Suppressor macrophage treated with lipopolysaccharide for 4 hours (primary cell): ENCODE measurements at regions not wholly inside any gene's neighbourhood (a gene's known extent, or its start where the extent isn't known, plus 50 kb on each side); places are given as distances from the start of the nearest gene placed in this dataset.
"Not testable (repeated sequence)": the region's sequence is repeated elsewhere in the genome, so short reads cannot be mapped to it uniquely, and the experiment has no call there.

Experiments
- DNase-seq: peaks from one replicate; pipeline ENCODE4 v3.0.0-alpha.2; 2020

GRCh38 chr9:67635067-67635466 is 223.7 kb upstream of the ANKRD20A1 start:
- DNase-seq, result not testable (repeated sequence)

GRCh38 chr9:67611900-67612299 is 246.8 kb upstream of the ANKRD20A1 start:
- DNase-seq, result not testable (repeated sequence)

- not testable (repeated sequence) for DNase-seq
Observed at GRCh38 chr9:67609872-67610271, 248.9 kb upstream of the ANKRD20A1 start.

DNA sequence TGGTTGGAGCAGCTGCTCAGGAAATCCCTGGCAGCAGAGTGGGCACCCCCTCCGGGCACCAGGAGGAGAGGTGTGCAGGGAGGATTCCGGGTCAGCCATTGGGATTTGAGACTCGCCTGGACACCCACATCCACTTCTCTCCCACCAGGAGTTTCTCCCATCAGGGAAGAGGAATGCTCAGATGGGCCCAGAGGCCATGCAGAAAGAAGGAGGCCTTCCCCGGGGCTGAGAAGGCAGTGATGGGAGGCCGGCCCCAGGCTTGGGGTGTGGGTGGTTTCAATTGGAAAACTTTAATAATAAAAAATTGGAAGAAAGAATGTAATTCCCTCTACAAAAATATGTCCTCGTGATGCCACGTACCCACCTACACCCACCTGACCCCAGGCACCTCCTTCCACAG is 249.3 kb upstream of the ANKRD20A1 start:
- not testable (repeated sequence) for DNase-seq

DNA sequence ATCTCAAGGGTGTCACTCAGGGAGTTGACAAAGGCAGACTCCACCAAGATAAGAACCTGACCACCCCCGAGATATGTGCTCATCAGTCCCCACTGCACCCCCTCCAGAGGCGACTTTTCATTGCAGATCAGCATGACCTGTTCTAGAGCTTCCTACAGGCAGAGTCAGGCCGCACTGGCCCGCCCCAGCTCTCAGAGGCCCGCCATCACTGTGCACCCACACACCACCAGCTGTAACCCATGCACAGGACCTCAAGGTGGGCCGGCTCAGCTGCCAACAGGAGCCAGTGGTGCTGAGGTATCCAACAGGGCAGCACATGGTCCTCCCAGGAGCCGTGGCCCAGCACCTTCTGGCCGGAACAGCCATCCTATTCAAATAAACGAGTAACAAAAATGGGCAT is 253.6 kb upstream of the ANKRD20A1 start:
- not testable (repeated sequence) for DNase-seq

DNA sequence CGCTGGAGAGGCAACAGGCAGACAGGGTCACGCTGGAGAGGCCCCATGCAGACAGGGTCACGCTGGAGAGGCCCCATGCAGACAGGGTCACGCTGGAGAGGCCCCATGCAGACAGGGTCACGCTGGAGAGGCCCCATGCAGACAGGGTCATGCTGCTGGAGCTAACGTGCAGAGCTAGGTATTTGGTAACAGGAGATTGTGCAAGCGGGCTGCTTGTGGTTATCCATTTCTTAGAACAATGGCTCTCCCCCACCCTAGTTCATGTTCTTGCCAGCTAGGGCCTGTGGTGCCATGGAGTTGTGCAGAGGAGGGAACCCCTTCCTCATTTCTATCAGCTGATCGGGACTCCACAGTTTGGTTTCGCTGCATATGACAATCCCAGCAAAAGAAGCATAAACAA is 255.1 kb upstream of the ANKRD20A1 start:
- DNase-seq, result not testable (repeated sequence)

DNA sequence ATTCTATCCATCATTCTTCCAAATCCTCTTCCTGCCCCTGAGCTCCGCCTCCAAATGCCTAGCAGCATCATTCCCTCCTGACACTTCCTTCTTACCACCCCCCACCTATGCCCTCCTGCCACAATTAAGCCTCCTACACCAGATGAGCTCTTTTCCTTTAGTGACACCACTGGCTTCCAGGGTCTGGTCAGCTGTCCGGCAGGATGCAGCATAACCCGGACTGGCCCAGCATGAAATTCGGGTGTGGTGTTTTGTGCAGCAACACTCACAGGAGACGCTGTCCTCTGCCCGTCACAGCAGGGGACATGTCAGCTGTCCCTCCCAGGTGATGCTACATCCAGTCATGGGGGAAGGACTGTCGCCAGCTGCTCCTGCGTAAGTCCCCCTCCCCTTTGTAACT is 266.3 kb upstream of the ANKRD20A1 start:
- not testable (repeated sequence) for DNase-seq

DNA sequence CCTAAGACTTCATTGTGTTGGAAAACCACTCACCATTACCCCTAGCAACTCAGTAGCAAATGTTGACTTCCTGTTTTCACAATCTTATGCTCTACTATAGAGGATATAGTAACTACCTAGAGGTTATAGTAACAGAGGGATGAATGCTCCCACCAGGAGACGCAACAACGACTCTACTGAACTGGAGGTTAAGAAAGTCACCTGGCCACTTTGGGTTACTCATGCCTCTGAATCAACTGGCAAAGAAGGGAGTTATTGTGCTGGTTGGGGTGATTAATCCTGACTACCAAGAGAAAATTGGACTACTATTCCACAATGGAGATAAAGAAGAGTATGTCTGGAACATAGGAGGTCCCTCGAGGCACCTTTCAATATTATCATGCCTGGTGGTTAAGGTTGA is 302.9 kb upstream of the ANKRD20A1 start:
- DNase-seq, result not testable (repeated sequence)

DNA sequence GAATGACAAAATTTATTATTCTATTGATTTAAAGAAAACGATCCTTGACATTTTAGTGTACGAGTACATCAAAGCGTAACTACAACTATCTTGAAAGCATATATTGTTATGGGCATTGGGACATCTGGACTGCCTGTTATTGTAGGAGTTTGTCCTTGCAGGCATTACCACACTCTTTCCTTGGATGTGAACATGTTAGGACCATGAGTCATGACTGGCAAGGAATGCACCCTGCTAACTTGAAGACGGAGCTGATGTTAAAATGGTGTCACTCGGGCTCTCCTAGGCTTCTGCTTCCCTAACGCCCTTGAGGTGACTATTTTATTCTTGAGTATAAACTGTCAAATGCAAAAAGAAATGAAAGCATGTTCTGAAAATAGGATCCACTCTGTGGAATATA is 308.7 kb upstream of the ANKRD20A1 start:
- DNase-seq, result not testable (repeated sequence)

GRCh38 chr9:67529834-67530233 is 328.9 kb upstream of the ANKRD20A1 start:
- DNase-seq, result not testable (repeated sequence)

DNA sequence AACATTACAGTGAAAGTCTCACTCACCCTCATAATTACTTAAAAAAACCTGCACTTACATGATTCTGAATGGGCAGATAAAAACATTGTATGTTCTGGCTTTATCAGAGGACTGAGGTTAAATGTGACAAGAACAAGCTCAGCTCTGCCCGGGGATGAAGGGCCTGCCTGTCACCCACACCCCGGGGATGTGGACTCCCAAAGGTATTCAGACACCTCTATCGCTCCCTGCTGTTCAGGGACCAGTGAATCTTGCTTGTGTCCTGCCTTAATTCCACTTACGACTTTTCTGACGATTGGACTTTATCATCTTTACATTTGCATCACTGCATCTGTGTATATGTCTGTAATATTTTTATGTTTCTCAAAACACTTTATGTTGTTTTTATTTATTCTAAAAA is 341.8 kb upstream of the ANKRD20A1 start:
- not testable (repeated sequence) for DNase-seq

DNA sequence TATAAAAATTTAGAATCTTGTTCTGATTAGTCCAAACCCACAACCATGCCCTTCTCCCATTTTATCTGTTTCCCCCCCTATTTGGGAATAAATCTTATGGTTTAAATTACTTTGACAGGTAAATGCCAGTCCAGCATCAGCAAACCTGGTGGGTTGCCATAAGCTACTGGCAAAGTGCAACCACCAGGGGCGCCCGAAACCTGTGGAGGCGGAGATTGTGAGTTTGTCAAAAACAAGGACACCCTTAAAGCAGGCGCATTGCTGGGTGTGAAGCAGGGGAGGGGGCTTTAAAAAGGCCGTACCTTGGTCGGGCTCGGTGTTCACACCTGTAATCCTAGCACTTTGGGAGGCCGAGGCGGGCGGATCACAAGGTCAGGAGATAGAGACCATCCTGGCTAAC is 344.1 kb upstream of the ANKRD20A1 start:
- DNase-seq, result not testable (repeated sequence)

DNA sequence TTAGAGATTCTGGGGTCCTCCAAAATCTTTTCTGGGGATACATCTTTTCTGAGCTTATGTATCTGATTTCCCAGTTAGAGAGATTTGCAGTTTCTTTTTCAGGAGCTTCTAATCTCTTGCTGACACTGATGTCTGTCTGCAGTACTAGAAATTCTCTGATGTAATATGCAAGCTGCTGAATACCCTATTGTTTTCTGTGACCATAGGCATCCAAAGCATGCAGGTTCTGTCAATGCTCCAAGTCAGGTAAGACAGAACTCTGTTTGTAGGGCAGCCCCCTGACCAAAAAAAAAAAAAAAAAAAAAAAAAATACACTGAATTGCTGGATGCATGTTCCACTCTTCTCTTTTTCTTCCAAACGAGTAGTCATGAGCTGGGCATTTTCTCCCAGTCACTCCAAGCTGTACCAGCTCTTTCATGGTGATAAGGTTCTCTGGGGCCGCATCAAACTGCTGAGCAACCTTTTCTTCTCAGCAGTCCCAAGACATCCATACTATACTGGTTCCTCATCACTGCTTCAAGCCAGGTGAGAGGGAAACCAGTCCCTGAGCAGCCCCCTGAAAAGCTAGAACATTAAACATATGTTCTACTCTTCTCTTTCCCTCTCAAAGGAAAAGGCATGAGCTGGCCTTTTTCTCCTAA is 354.9 kb upstream of the ANKRD20A1 start:
- DNase-seq, result not testable (repeated sequence)

GRCh38 chr9:67492028-67492427 is 366.7 kb upstream of the ANKRD20A1 start:
- not testable (repeated sequence) for DNase-seq

DNA sequence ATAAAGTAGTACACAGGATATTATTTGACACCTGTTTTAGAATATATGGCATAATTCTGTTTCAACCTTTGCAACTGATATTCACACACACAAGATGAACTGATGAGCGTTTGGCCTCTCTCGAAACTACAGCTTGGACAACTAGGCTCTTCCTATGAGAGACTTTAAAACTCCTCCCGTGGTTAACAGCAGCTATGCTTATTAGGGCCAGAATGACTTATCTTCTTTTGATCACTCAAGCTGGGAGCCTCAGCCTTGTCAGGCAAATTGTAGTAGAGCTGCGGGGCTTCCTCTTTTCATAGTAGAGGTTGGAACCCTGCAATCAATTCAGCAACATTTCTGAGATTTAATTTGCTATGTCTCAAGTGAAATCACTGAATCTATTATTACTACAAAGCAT is 381.3 kb upstream of the ANKRD20A1 start:
- not testable (repeated sequence) for DNase-seq

DNA sequence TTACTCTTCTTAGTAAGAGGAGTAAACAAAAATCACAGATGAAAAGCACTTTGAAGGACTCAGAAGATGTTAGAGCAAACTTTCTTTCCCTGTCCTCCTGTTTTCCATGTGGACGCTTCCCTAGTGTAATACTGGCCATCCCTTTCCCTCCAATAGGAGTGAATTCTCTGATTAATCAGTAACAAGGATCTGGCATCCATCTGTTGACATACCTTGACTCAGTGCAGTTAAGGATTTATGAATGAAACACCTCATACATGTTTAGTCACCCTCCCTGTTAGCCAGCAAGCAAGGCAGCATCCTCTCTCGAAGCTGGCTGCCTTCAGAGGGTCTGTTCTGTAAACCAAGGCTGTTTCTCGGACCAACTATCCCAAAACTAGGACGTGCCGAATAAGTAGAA is 388.0 kb upstream of the ANKRD20A1 start:
- not testable (repeated sequence) for DNase-seq

GRCh38 chr9:67468326-67468725 is 390.4 kb upstream of the ANKRD20A1 start:
- not testable (repeated sequence) for DNase-seq

DNA sequence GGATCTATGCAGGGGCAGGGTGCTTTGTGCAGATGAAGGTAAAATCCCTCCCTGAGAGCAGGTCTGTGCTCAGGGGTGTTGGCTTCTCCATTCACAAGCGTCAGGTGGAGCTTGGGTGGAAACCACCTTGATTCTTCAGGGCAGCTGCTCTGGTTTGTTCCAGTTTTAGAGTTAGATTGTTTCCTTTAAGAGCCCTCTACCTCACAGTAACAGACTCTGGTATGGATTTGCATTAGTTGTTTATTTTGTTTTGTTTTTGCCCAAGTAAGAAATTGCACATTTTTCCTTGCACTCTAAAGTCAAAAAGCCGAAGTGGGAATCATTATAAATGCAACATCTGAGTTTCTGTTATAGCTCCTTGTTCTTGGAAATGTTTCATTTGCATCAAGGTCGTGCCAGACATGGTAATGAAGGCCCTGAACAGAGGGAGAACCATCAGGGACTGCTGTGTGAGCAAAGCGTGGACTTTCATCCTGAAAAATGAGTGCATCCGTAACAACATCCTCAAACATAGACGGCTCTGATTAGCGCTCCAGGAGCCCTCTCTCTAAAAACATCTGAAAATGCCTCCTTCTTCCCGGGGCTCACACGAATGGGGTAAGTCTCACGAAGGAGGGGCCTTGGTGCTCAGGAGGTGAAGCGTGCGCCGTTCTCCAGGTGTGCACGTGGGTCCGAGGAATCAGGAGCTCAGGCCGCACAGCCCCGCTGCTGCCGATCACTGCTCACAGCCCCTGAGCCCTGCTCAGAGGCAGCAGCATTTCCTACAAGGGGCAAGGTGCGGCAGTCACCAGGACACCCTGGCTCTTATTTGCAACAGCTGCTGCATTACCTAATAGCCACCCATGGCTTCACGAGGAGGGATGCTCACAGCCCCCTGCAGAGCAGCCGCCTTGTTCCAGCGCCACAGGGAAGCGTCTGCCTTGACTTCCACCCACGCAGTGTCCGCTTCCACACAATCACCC is 396.7 kb upstream of the ANKRD20A1 start:
- DNase-seq, result not testable (repeated sequence)

DNA sequence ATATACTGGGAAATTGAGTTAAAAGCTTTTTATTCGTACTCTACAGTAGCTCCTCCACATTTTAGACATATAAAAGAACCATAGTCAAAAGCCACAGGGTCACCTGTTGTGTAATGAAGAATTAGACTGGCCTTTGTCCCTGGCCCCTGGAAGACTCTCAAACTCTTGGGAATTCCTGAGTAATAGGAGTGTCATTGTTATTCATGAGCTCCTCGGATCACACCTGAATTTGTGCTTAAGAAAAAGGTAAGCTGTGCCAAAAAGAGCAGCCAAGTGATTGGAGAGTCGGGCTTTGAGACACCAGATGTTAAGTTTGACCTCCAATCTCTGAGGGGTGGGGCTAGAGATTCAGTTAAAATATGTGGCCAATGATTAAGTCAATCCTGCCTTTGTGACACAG is 405.8 kb upstream of the ANKRD20A1 start:
- not testable (repeated sequence) for DNase-seq

DNA sequence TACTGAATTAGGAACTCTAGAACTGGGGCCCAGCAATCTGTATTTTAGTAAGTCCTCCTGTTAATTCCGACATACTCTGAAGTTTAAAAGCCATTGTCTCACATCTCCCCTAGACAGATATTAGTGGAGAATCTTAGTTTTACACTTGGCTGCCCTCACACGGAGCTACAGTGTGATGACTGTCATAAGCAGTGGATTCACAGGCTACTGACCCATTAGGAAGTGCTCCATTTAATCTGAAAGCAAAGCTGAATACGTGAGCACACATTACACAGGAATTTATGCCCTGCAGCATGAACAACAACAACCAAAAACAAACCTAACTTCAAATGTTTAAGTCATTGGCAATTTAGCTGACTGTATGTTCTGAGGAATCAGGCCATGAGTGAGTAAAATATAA is 416.4 kb upstream of the ANKRD20A1 start:
- not testable (repeated sequence) for DNase-seq

DNA sequence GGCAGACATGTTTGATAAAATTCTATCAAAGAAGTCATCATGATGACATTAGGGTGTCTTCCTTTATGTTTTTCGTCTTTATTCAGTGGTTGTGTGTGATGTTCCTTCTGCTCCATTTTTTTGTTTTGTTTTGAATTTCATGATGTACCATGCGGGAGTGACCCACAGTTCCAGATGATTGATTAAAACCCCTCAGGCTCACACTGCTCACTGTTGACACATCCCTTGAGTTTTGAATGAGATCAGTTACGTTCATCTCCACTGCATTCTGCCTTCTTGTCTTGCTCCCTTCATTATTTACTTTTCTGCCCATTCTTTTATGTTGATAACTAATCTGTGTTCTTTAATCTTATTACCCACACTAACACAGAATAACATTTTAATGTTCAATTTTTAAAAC is 421.7 kb upstream of the ANKRD20A1 start:
- DNase-seq, result not testable (repeated sequence)

DNA sequence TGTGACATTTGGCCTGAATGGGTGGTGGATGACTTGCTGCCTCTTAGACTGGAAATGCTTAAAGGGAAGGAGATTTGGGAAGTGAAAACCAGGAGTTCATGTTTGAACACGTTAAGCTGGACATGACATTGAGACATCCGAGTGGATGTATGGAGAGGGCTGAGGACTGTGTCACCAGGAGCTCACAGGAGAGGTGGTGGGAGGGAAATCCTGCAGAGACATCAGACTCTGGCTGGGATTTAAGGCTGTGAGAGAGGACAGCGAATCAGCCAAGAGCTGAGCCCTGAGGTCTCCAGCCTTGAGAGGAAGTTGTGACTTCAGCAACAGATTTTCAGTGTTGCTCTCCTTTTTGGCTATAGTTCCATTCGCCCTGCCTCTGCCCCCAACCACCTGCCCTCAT is 432.5 kb upstream of the SPATA31A3 start:
- not testable (repeated sequence) for DNase-seq

DNA sequence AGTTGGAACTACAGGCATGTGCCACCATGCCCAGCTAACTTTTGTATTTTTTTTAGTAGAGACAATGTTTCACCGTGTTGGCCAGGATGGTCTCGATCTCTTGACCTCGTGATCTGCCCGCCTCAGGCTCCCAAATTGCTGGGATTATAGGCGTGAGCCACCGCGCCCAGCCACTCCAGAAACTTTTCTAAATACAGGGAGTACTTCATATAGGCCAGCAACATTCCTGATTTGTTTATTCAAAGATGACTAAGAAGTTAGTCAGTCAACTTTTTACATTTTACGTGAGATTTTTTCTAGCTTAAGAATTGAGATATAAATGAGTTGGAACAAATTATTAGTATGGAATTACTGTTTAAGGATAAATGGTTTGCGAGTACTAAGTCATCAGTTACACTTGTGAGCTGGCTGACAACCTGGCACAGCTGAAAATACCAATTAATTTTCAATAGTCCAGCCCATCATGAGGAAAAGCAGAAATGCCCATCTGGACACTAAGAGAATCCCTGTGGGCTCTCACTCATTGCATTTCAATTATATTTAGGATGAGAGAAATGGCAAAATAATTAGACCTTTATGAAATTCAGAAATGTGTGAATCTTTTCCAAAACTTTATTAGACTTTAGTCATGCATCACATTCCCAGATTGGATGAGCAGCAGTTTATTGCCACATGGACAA is 430.8 kb upstream of the SPATA31A3 start:
- DNase-seq, result not testable (repeated sequence)
